HG03175 (cell line): ENCODE measurements at regions not wholly inside any gene's neighbourhood (a gene's known extent, or its start where the extent isn't known, plus 50 kb on each side); places are given as distances from the start of the nearest gene placed in this dataset.

ENCODE experiments used
- ATAC-seq: cut with Tn5 transposase; IDR thresholded peaks from one replicate; pipeline ENCODE4 v1.9.1; 2021; ENCODE audit warnings: mild to moderate bottlenecking, moderate library complexity; ENCODE audit not compliant: unreplicated experiment

GRCh38 chr10:23868121-23868520 is 340.8 kb upstream of the KIAA1217 start:
- no peak for ATAC-seq

GRCh38 chr10:23869548-23869947 is 339.4 kb upstream of the KIAA1217 start:
- ATAC-seq = no peak

- ATAC-seq = no peak
Measured at GRCh38 chr10:23869996-23870395, 338.9 kb upstream of the KIAA1217 start.

- ATAC-seq = no peak
Measured at GRCh38 chr10:23870651-23871610, 338.0 kb upstream of the KIAA1217 start.

GRCh38 chr10:23872290-23872689 is 336.6 kb upstream of the KIAA1217 start:
- ATAC-seq = no peak

GRCh38 chr10:23877791-23878320 is 331.1 kb upstream of the KIAA1217 start:
- no peak for ATAC-seq

- no peak for ATAC-seq
Measured at GRCh38 chr10:23884670-23885069, 324.3 kb upstream of the KIAA1217 start.

- no peak for ATAC-seq
Measured at GRCh38 chr10:23885853-23886252, 323.1 kb upstream of the KIAA1217 start.

- ATAC-seq = no peak
Measured at GRCh38 chr10:23886355-23886754, 322.6 kb upstream of the KIAA1217 start.

GRCh38 chr10:23891301-23891700 is 317.6 kb upstream of the KIAA1217 start:
- ATAC-seq = no peak

GRCh38 chr10:23892296-23892695 is 316.6 kb upstream of the KIAA1217 start:
- ATAC-seq = no peak

- no peak for ATAC-seq
Measured at GRCh38 chr10:23897267-23897666, 311.7 kb upstream of the KIAA1217 start.

- ATAC-seq = no peak
Measured at GRCh38 chr10:23897861-23898260, 311.1 kb upstream of the KIAA1217 start.

GRCh38 chr10:23899166-23899565 is 309.8 kb upstream of the KIAA1217 start:
- ATAC-seq = no peak

- no peak for ATAC-seq
Measured at GRCh38 chr10:23910291-23910690, 298.6 kb upstream of the KIAA1217 start.

- ATAC-seq = no peak
Measured at GRCh38 chr10:23912884-23913404, 296.0 kb upstream of the KIAA1217 start.

- ATAC-seq = no peak
Measured at GRCh38 chr10:23914641-23915040, 294.3 kb upstream of the KIAA1217 start.

GRCh38 chr10:23917251-23917840 is 291.6 kb upstream of the KIAA1217 start:
- no peak for ATAC-seq

- no peak for ATAC-seq
Measured at GRCh38 chr10:23918090-23918723, 290.7 kb upstream of the KIAA1217 start.

- ATAC-seq = no peak
Measured at GRCh38 chr10:23918839-23919238, 290.1 kb upstream of the KIAA1217 start.
